DND-41 (cell line): ENCODE measurements at regions not wholly inside any gene's neighbourhood (a gene's known extent, or its start where the extent isn't known, plus 50 kb on each side); places are given as distances from the start of the nearest gene placed in this dataset.

ENCODE experiments used
- ATAC-seq: fragments of 200-7000 bp; cut with Tn5 transposase; 3 replicates; pipeline ENCODE4 v1.9.1; 2021; ENCODE audit warnings: low read depth; ENCODE audit not compliant: insufficient read depth
- DNase-seq: peaks from one replicate; pipeline ENCODE4 v3.0.0-alpha.2; 2020
- H2AFZ ChIP-seq: 2 replicates; pipeline ENCODE4 v1.6.0; 2012; ENCODE audit warnings: low read depth, low read length
- H3K27ac ChIP-seq: 2 replicates; pipeline ENCODE4 v1.5.1; 2012; ENCODE audit warnings: low read length, inconsistent platforms
- H3K27me3 ChIP-seq: fragments of 200-600 bp; sonication (generic); 2 replicates; pipeline ENCODE4 v1.6.0; 2012; ENCODE audit warnings: low read length, mild to moderate bottlenecking, inconsistent platforms; ENCODE audit not compliant: insufficient read depth, poor library complexity
- H3K36me3 ChIP-seq: 2 replicates; pipeline ENCODE4 v1.5.1; 2012; ENCODE audit warnings: low read length, inconsistent platforms; ENCODE audit not compliant: insufficient read depth
- H3K4me1 ChIP-seq: 2 replicates; pipeline ENCODE4 v1.5.1; 2012; ENCODE audit warnings: mild to moderate bottlenecking, low read length; ENCODE audit not compliant: insufficient read depth
- H3K4me2 ChIP-seq: 2 replicates; pipeline ENCODE4 v1.6.0; 2012; ENCODE audit warnings: mild to moderate bottlenecking, moderate library complexity, low read length, inconsistent platforms; ENCODE audit not compliant: insufficient read depth
- H3K4me3 ChIP-seq, 2 experiments: fragments of 200-600 bp in 1 of 2; shearing (Covaris generic) in 1 of 2; 2 replicates each; pipeline ENCODE4 v1.5.1; 2012 to 2016; ENCODE audit warnings: inconsistent platforms in 2 of 2, low read length in 2 of 2, mild to moderate bottlenecking in 2 of 2, low read depth in 1 of 2, moderate library complexity in 1 of 2
- H3K79me2 ChIP-seq: 2 replicates; pipeline ENCODE4 v1.6.0; 2012; ENCODE audit warnings: low read length, inconsistent platforms; ENCODE audit not compliant: insufficient read depth
- H3K9ac ChIP-seq: 2 replicates; pipeline ENCODE4 v1.6.0; 2012; ENCODE audit warnings: low read depth, mild to moderate bottlenecking, inconsistent platforms, low read length, moderate library complexity
- H3K9me3 ChIP-seq: 2 replicates; pipeline ENCODE4 v1.5.1; 2012; ENCODE audit warnings: low read length, moderate library complexity, mild to moderate bottlenecking, inconsistent platforms; ENCODE audit not compliant: insufficient read depth, severe bottlenecking
- H4K20me1 ChIP-seq: 2 replicates; pipeline ENCODE4 v1.6.0; 2012; ENCODE audit warnings: low read length; ENCODE audit not compliant: insufficient read depth
- CTCF ChIP-seq: IDR thresholded peaks from 2 replicates; pipeline ENCODE4 v1.5.1; 2012; ENCODE audit warnings: borderline replicate concordance, low read length, moderate library complexity, mild to moderate bottlenecking; ENCODE audit not compliant: poor library complexity, severe bottlenecking; ENCODE audit errors: extremely low read depth
- EZH2 ChIP-seq: IDR thresholded peaks from 3 replicates; pipeline ENCODE4 v1.6.1; 2012; ENCODE audit warnings: borderline replicate concordance, low read depth, mild to moderate bottlenecking, moderate library complexity, low read length, inconsistent platforms; ENCODE audit not compliant: severe bottlenecking

- H3K4me3 ChIP-seq, result no peak overlapping the region
- H3K27ac ChIP-seq, result no peak overlapping the region
- no peak for DNase-seq
- H2AFZ ChIP-seq, result no peak overlapping the region
- no peak overlapping the region for H3K4me2 ChIP-seq
- no peaks in the 10 kb centered on the region for H3K79me2 ChIP-seq
- no peak for TF ChIP-seq CTCF
- TF ChIP-seq EZH2, result no peak
- no peaks in the 10 kb centered on the region for H3K4me1 ChIP-seq
- H3K36me3 ChIP-seq, result no peaks in the 10 kb centered on the region
- H3K27me3 ChIP-seq, result no peaks in the 10 kb centered on the region
- H4K20me1 ChIP-seq, result no peaks in the 10 kb centered on the region
- no peaks in the 10 kb centered on the region for H3K9me3 ChIP-seq
- H3K9ac ChIP-seq, result no peak overlapping the region
- ATAC-seq, result no peak
Observed at GRCh38 chr4:31083456-31083855, 363.3 kb downstream of the PCDH7 start.

GRCh38 chr4:31084806-31085416, 364.7 kb downstream of the PCDH7 start:
- ATAC-seq (no peak), DNase-seq (no peak)

GRCh38 chr4:31085689-31086088, 365.5 kb downstream of the PCDH7 start:
- H3K27ac ChIP-seq, result no peak overlapping the region

More at GRCh38 chr4:31084806-31085416, 364.7 kb downstream of the PCDH7 start:
- Histone ChIP-seq H4K20me1 (no peaks in the 10 kb centered on the region), H2AFZ (no peak overlapping the region), H3K4me2 (no peak overlapping the region), H3K79me2 (no peaks in the 10 kb centered on the region), H3K27ac (no peak overlapping the region), H3K27me3 (no peaks in the 10 kb centered on the region), H3K9ac (no peak overlapping the region), H3K36me3 (no peaks in the 10 kb centered on the region), H3K4me1 (no peaks in the 10 kb centered on the region), H3K4me3 (no peak overlapping the region), H3K9me3 (no peaks in the 10 kb centered on the region)
- TF ChIP-seq CTCF (no peak), EZH2 (no peak)

More at GRCh38 chr4:31085689-31086088, 365.5 kb downstream of the PCDH7 start:
- ATAC-seq (no peak), DNase-seq (no peak)
- no peak for TF ChIP-seq CTCF
- no peak for TF ChIP-seq EZH2
- H2AFZ ChIP-seq, result no peak overlapping the region
- no peaks in the 10 kb centered on the region for H3K36me3 ChIP-seq
- H3K4me1 ChIP-seq, result no peaks in the 10 kb centered on the region
- no peak overlapping the region for H3K4me3 ChIP-seq
- no peaks in the 10 kb centered on the region for H3K79me2 ChIP-seq
- H4K20me1 ChIP-seq, result no peaks in the 10 kb centered on the region
- no peaks in the 10 kb centered on the region for H3K9me3 ChIP-seq
- no peak overlapping the region for H3K9ac ChIP-seq
- H3K27me3 ChIP-seq, result no peaks in the 10 kb centered on the region
- no peak overlapping the region for H3K4me2 ChIP-seq
